ENCODE measurements at regions not wholly inside any gene's neighbourhood (a gene's known extent, or its start where the extent isn't known, plus 50 kb on each side); places are given as distances from the start of the nearest gene placed in this dataset.

GRCh38 chr21:40923901-40924300 is 76.9 kb upstream of the DSCAM start:
- no peak for TF ChIP-seq CTCF (IDR thresholded peaks at IDR 0.05)
- DNase-seq (ENCODE audit: low spot score) = no peak
- ATAC-seq (ENCODE audit: low FRiP score) = no peak

GRCh38 chr21:40924641-40925040 is 77.7 kb upstream of the DSCAM start:
- ATAC-seq (ENCODE audit: low FRiP score) = no peak
- TF ChIP-seq CTCF (IDR thresholded peaks at IDR 0.05) = no peak
- no peak for DNase-seq (ENCODE audit: low spot score)

- ATAC-seq (ENCODE audit: low FRiP score) = no peak
- no peak for DNase-seq (ENCODE audit: low spot score)
- no peak for TF ChIP-seq CTCF (IDR thresholded peaks at IDR 0.05)
Observed at GRCh38 chr21:40926238-40926637, 79.3 kb upstream of the DSCAM start.

GRCh38 chr21:40929833-40930232 is 82.9 kb upstream of the DSCAM start:
- DNase-seq (ENCODE audit: low spot score) = no peak
- no peak for TF ChIP-seq CTCF (IDR thresholded peaks at IDR 0.05)
- no peak for ATAC-seq (ENCODE audit: low FRiP score)

GRCh38 chr21:40931197-40931596 is 84.2 kb upstream of the DSCAM start:
- DNase-seq (ENCODE audit: low spot score) (no peak), ATAC-seq (ENCODE audit: low FRiP score) (no peak)
- TF ChIP-seq CTCF (IDR thresholded peaks at IDR 0.05) = no peak

- ATAC-seq (ENCODE audit: low FRiP score) = no peak
- TF ChIP-seq CTCF (IDR thresholded peaks at IDR 0.05) = no peak
- DNase-seq (ENCODE audit: low spot score) = no peak
Observed at GRCh38 chr21:40936178-40936577, 89.2 kb upstream of the DSCAM start.

- no peak for TF ChIP-seq CTCF (IDR thresholded peaks at IDR 0.05)
- no peak for ATAC-seq (ENCODE audit: low FRiP score)
- DNase-seq (ENCODE audit: low spot score) = no peak
Observed at GRCh38 chr21:40936771-40937261, 89.9 kb upstream of the DSCAM start.
